Transverse colon (tissue), 4 donors: ENCODE measurements at regions not wholly inside any gene's neighbourhood (a gene's known extent, or its start where the extent isn't known, plus 50 kb on each side); places are given as distances from the start of the nearest gene placed in this dataset.

ENCODE experiments used
- POLR2A ChIP-seq: fragments of 450-650 bp; IDR thresholded peaks from one replicate; pipeline ENCODE4 v1.6.1; 2016; ENCODE audit warnings: antibody characterized with exemption, mild to moderate bottlenecking, moderate library complexity
- POLR2AphosphoS5 ChIP-seq, 3 donors: sonication (generic); formaldehyde crosslinking; IDR thresholded peaks; one replicate each; pipeline ENCODE4 v1.6.1; 2016; ENCODE audit warnings: antibody characterized with exemption in 3 of 3
- TF ChIP-seq, protein P1 (sequence below), 5 experiments: fragments of 200-600 bp in 3 of 5; fragments of 450-650 bp in 2 of 5; sonication (generic) in 3 of 5; IDR thresholded peaks; 1 replicate in 2 of 5; 2 replicates in 3 of 5; pipeline ENCODE4 v1.5.1; 2016 to 2017; ENCODE audit warnings: antibody characterized with exemption in 5 of 5, inconsistent platforms in 3 of 5, mild to moderate bottlenecking in 2 of 5, moderate library complexity in 1 of 5

DNA sequence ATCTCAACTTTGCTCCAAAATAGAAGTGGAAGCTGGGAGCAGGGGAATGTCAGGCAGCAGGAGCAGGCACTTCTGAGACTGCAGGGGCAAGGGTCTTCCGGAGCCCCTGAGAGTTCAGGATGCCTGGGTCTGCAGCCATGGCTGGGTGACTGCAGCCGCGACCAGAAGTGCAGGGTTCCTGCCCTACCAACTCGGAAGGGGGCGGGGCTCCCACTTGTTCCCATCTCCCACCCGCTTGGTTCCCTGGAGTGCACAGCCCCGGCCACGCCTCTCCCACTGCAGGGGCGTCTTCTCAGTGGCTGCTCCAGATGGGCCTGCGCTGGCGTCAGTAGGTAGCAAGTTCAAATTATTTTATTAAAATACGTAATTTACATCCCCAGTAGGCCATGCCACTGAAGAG, 1631.7 kb downstream of the OLFM4 start:
- TF ChIP-seq, protein P1, sequence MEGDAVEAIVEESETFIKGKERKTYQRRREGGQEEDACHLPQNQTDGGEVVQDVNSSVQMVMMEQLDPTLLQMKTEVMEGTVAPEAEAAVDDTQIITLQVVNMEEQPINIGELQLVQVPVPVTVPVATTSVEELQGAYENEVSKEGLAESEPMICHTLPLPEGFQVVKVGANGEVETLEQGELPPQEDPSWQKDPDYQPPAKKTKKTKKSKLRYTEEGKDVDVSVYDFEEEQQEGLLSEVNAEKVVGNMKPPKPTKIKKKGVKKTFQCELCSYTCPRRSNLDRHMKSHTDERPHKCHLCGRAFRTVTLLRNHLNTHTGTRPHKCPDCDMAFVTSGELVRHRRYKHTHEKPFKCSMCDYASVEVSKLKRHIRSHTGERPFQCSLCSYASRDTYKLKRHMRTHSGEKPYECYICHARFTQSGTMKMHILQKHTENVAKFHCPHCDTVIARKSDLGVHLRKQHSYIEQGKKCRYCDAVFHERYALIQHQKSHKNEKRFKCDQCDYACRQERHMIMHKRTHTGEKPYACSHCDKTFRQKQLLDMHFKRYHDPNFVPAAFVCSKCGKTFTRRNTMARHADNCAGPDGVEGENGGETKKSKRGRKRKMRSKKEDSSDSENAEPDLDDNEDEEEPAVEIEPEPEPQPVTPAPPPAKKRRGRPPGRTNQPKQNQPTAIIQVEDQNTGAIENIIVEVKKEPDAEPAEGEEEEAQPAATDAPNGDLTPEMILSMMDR (IDR thresholded peaks at IDR 0.05) = no peak
- no peak for TF ChIP-seq POLR2A
- TF ChIP-seq POLR2AphosphoS5 (IDR thresholded peaks at IDR 0.05) = no peak
